ENCODE measurements at regions not wholly inside any gene's neighbourhood (a gene's known extent, or its start where the extent isn't known, plus 50 kb on each side); places are given as distances from the start of the nearest gene placed in this dataset.

GRCh38 chr17:33751702-33752065 is 458.6 kb upstream of the ASIC2 start:
- TF ChIP-seq ZBTB49 (CRISPR knock-in tag; IDR thresholded peaks at IDR 0.05; ENCODE audit: borderline replicate concordance) (no peak), PRPF4 (IDR thresholded peaks at IDR 0.05; ENCODE audit: low read depth, low read length, poor library complexity, severe bottlenecking) (no peak), PREB (CRISPR knock-in tag; IDR thresholded peaks at IDR 0.05) (no peak), ZFX (CRISPR knock-in tag; IDR thresholded peaks at IDR 0.05; ENCODE audit: low read depth) (no peak), CC2D1A (CRISPR knock-in tag; IDR thresholded peaks at IDR 0.05) (no peak), ZNF674 (CRISPR knock-in tag; IDR thresholded peaks at IDR 0.05; ENCODE audit: low read depth) (no peak), GTF2F1 (IDR thresholded peaks at IDR 0.05; ENCODE audit: low read length) (no peak), TBP (CRISPR knock-in tag; IDR thresholded peaks at IDR 0.05) (no peak), AFF4 (CRISPR knock-in tag; IDR thresholded peaks at IDR 0.05) (no peak), YY1 (IDR thresholded peaks at IDR 0.05; ENCODE audit: insufficient read depth, insufficient replicate concordance, low read depth, low read length) (no peak), MEIS1 (CRISPR knock-in tag; IDR thresholded peaks at IDR 0.05; ENCODE audit: borderline replicate concordance) (no peak), EP300 (IDR thresholded peaks at IDR 0.05; ENCODE audit: low read depth in 2 of 2, low read length in 2 of 2) (no peak), EP300 (CRISPR knock-in tag; IDR thresholded peaks at IDR 0.05; ENCODE audit: borderline replicate concordance) (no peak)

Measured in HepG2 (cell line).